ENCODE measurements at regions not wholly inside any gene's neighbourhood (a gene's known extent, or its start where the extent isn't known, plus 50 kb on each side); places are given as distances from the start of the nearest gene placed in this dataset.

- H2AK9ac ChIP-seq (replicated peaks; ENCODE audit: low read depth, low read length, poor library complexity), result no peak overlapping the region
- dilution Hi-C loops (cut with HindIII; ENCODE audit: low sequenced_read_pairs, unreplicated experiment) (no loop called here), in situ Hi-C loops (cut with MboI; ENCODE audit: low sequenced_read_pairs) (no loop called here), intact Hi-C loops (cut with micrococcal nuclease) (no loop called here)
- H4K5ac ChIP-seq (ENCODE audit: low read depth, low read length), result no peak overlapping the region
- peaks cover 15% of the 10 kb centered on the region for H3K9me3 ChIP-seq (ENCODE audit: control insufficient read depth, insufficient read depth, low read length)
- no peaks in the 10 kb centered on the region for H4K20me1 ChIP-seq (ENCODE audit: insufficient read depth, low read length)
- 57% methylated on average over 2 of the region's 10 CpGs; no CpG with 5 or more reads in 1 of the 2 experiments for whole genome bisulfite sequencing, 2 experiments (ENCODE audit: extremely low coverage in 2 of 2, insufficient read length in 1 of 2)
- H3K27ac ChIP-seq (ENCODE audit: insufficient read depth, low read length), result no peak overlapping the region
- H3K27me3 ChIP-seq (ENCODE audit: control insufficient read depth, insufficient read depth, low read length), result no peaks in the 10 kb centered on the region
- no peak overlapping the region for H4K8ac ChIP-seq (ENCODE audit: low read depth in 2 of 2, low read length in 2 of 2)
- H3K9ac ChIP-seq (ENCODE audit: low read depth, low read length), result no peak overlapping the region
- no peak overlapping the region for H3K18ac ChIP-seq (ENCODE audit: low read depth, low read length)
- no peaks in the 10 kb centered on the region for H3K4me1 ChIP-seq (ENCODE audit: control insufficient read depth, insufficient read depth, low read length)
- H3K36me3 ChIP-seq (ENCODE audit: control insufficient read depth, insufficient read depth, low read length), result no peaks in the 10 kb centered on the region
- H3K14ac ChIP-seq (replicated peaks; ENCODE audit: low read depth, low read length), result no peak overlapping the region
- H3K23ac ChIP-seq (ENCODE audit: low read depth, low read length), result no peak overlapping the region
- H2BK5ac ChIP-seq (ENCODE audit: low read depth, low read length, poor library complexity, severe bottlenecking), result no peak overlapping the region
- ATAC-seq (ENCODE audit: low read depth) (no peak), DNase-seq (no peak)
- H2BK120ac ChIP-seq (ENCODE audit: low read depth, low read length), result no peak overlapping the region
- TF ChIP-seq RCOR1 (IDR thresholded peaks at IDR 0.05; ENCODE audit: insufficient replicate concordance, low read length), result no peak
- TF ChIP-seq POLR2A (IDR thresholded peaks at IDR 0.05; ENCODE audit: low read depth, low read length), result no peak
- no peak for TF ChIP-seq CTCF (conservative IDR thresholded peaks at IDR 0.05; ENCODE audit: low read depth, low read length)
- no peak for TF ChIP-seq RFX5 (IDR thresholded peaks at IDR 0.05; ENCODE audit: low read depth, low read length)
- no peak for TF ChIP-seq CHD1 (IDR thresholded peaks at IDR 0.05; ENCODE audit: low read depth, low read length)
- TF ChIP-seq MXI1 (IDR thresholded peaks at IDR 0.05; ENCODE audit: borderline replicate concordance, low read depth, low read length), result no peak
- TF ChIP-seq USF2 (IDR thresholded peaks at IDR 0.05; ENCODE audit: low read depth, low read length), result no peak
- TF ChIP-seq RAD21 (IDR thresholded peaks at IDR 0.05; ENCODE audit: low read length), result no peak
- no peak for TF ChIP-seq FOS (IDR thresholded peaks at IDR 0.05; ENCODE audit: low read depth, low read length)
- no peak for TF ChIP-seq CEBPB (IDR thresholded peaks at IDR 0.05; ENCODE audit: low read depth, low read length)
- no peak for TF ChIP-seq ELK1 (IDR thresholded peaks at IDR 0.05; ENCODE audit: borderline replicate concordance, low read depth, low read length)
- no peak for TF ChIP-seq MAZ (IDR thresholded peaks at IDR 0.05; ENCODE audit: borderline replicate concordance, low read depth, low read length)
- no peak for TF ChIP-seq SMC3 (IDR thresholded peaks at IDR 0.05; ENCODE audit: low read depth, low read length)
- TF ChIP-seq MAFK (IDR thresholded peaks at IDR 0.05; ENCODE audit: low read depth, low read length), result no peak
- TF ChIP-seq NFE2L2 (IDR thresholded peaks at IDR 0.05; ENCODE audit: low read depth, low read length), result no peak
- no peak for TF ChIP-seq BHLHE40 (IDR thresholded peaks at IDR 0.05; ENCODE audit: low read depth, low read length)
- H2BK15ac ChIP-seq (ENCODE audit: low read depth, low read length), result no peak overlapping the region
- H3K9me1 ChIP-seq (ENCODE audit: insufficient read depth, low read length), result no peaks in the 10 kb centered on the region
- no peak overlapping the region for H3K56ac ChIP-seq (ENCODE audit: extremely low read depth, insufficient read depth, low read length)
- no peak overlapping the region for H2BK20ac ChIP-seq (ENCODE audit: low read depth, low read length)
- POLR2A ChIA-PET (ENCODE audit: unreplicated experiment), result no interaction called here
- no peak overlapping the region for H3K4me3 ChIP-seq (ENCODE audit: insufficient read depth, low read depth, low read length)
- CTCF ChIA-PET, result no interaction called here
- H3K4me2 ChIP-seq (ENCODE audit: low read depth, low read length), result no peak overlapping the region
- H2AFZ ChIP-seq (replicated peaks; ENCODE audit: low read length, poor library complexity), result no peak overlapping the region
- no peak overlapping the region for H3K4ac ChIP-seq (ENCODE audit: low read depth, low read length)
- H3K79me1 ChIP-seq (ENCODE audit: low read depth in 1 of 2, low read length in 2 of 2), result no peaks in the 10 kb centered on the region
- no peak overlapping the region for H2AK5ac ChIP-seq (ENCODE audit: low read depth, low read length)
- no TSS peak for BruUV-seq (replicated peaks)
- no peak overlapping the region for H4K91ac ChIP-seq (ENCODE audit: insufficient read depth, low read depth, low read length)
Observed at GRCh38 chr12:131290255-131290959, 336.7 kb downstream of the ADGRD1 start.

Data from IMR-90 (cell line).